H1 (cell line): ENCODE measurements at regions not wholly inside any gene's neighbourhood (a gene's known extent, or its start where the extent isn't known, plus 50 kb on each side); places are given as distances from the start of the nearest gene placed in this dataset.

Source experiments
- ASH2L ChIP-seq: fragments of 200-600, 300-600 bp; sonication (generic); IDR thresholded peaks from one replicate; pipeline ENCODE4 v1.7.1; 2017; ENCODE audit warnings: low read length
- CEBPB ChIP-seq: IDR thresholded peaks from 2 replicates; pipeline ENCODE4 v1.6.1; 2012; ENCODE audit warnings: low read depth, low read length
- CTCF ChIP-seq, 3 experiments: IDR thresholded peaks; 1 replicate in 2 of 3; 2 replicates in 1 of 3; pipeline versions ENCODE4 v1.5.1 to v1.6.1; 2011; ENCODE audit warnings: low read length in 3 of 3, mild to moderate bottlenecking in 3 of 3, inconsistent platforms in 2 of 3, low read depth in 1 of 3, moderate library complexity in 1 of 3; ENCODE audit not compliant: insufficient read depth in 1 of 3; ENCODE audit errors: control extremely low read depth in 1 of 3
- POLR2A ChIP-seq, 2 experiments: IDR thresholded peaks; 1 replicate in 1 of 2; 2 replicates in 1 of 2; pipeline ENCODE4 v1.6.1; 2011; ENCODE audit warnings: low read depth in 2 of 2, low read length in 2 of 2, mild to moderate bottlenecking in 2 of 2; ENCODE audit errors: control extremely low read depth in 1 of 2
- RBBP5 ChIP-seq: IDR thresholded peaks from 2 replicates; pipeline ENCODE4 v1.7.1; 2012; ENCODE audit warnings: low read depth, mild to moderate bottlenecking, inconsistent platforms, low read length, moderate library complexity, borderline replicate concordance
- RNF2 ChIP-seq: fragments of 200-900, 300-1000 bp; sonication (generic); IDR thresholded peaks from 2 replicates; pipeline ENCODE4 v1.7.1; 2016; ENCODE audit warnings: borderline replicate concordance, low read depth, mild to moderate bottlenecking, antibody characterized with exemption, low read length; ENCODE audit not compliant: poor library complexity, severe bottlenecking; ENCODE audit errors: missing control alignments
- RXRA ChIP-seq: IDR thresholded peaks from 2 replicates; pipeline ENCODE4 v1.6.1; 2011; ENCODE audit warnings: low read depth, mild to moderate bottlenecking, low read length, moderate library complexity; ENCODE audit not compliant: insufficient read depth
- TBP ChIP-seq: IDR thresholded peaks from 2 replicates; pipeline ENCODE4 v1.6.1; 2011; ENCODE audit warnings: low read depth, low read length, improper control_type of control experiment
- TCF12 ChIP-seq: IDR thresholded peaks from 2 replicates; pipeline ENCODE4 v1.6.1; 2011; ENCODE audit warnings: low read depth, mild to moderate bottlenecking, low read length
- YY1 ChIP-seq: IDR thresholded peaks from 2 replicates; pipeline ENCODE4 v1.6.1; 2011; ENCODE audit warnings: low read depth, mild to moderate bottlenecking, low read length

GRCh38 chr7:106553446-106553836 lies 107.5 kb downstream of the CCDC71L start:
- TF ChIP-seq YY1 (no peak), CTCF (IDR thresholded peaks at IDR 0.05; ENCODE audit: control extremely low read depth in 1 of 3, insufficient read depth in 1 of 3, low read depth in 1 of 3, low read length in 3 of 3) (no peak), POLR2A (IDR thresholded peaks at IDR 0.05; ENCODE audit: control extremely low read depth in 1 of 2, low read depth in 2 of 2, low read length in 2 of 2) (no peak), TCF12 (no peak), RBBP5 (no peak), CEBPB (no peak), RNF2 (no peak), TBP (no peak), ASH2L (no peak), RXRA (no peak)
